ENCODE measurements at regions not wholly inside any gene's neighbourhood (a gene's known extent, or its start where the extent isn't known, plus 50 kb on each side); places are given as distances from the start of the nearest gene placed in this dataset.
"Not testable (repeated sequence)": the region's sequence is repeated elsewhere in the genome, so short reads cannot be mapped to it uniquely, and the experiment has no call there.

- no peaks in the 10 kb centered on the region for H3K4me1 ChIP-seq
- peaks cover 0 to 2% of the 10 kb centered on the region in 2 donors for H3K9me3 ChIP-seq
- H3K4me3 ChIP-seq, result no peak overlapping the region
- H3K27me3 ChIP-seq, result peaks cover 0 to 4% of the 10 kb centered on the region in 2 donors
- intact Hi-C loops (cut with DNase I; ENCODE audit: low total_unique reads), result no loop called here
- no peaks in the 10 kb centered on the region for H3K36me3 ChIP-seq
- TF ChIP-seq POLR2AphosphoS5 (IDR thresholded peaks at IDR 0.05), result no peak
- no peak for TF ChIP-seq CTCF (IDR thresholded peaks at IDR 0.05)
- TF ChIP-seq POLR2A (IDR thresholded peaks at IDR 0.05), result no peak
- no peak overlapping the region for H3K27ac ChIP-seq
- DNase-seq (ENCODE audit: low spot score in 2 of 2), result no peak
These were observed 185.0 kb upstream of the GLRA2 start for GRCh38 chrX:14344172-14344940.

GRCh38 chrX:14309431-14309830 lies 219.9 kb upstream of the GLRA2 start:
- TF ChIP-seq POLR2A (IDR thresholded peaks at IDR 0.05), result no peak
- no peak for TF ChIP-seq POLR2AphosphoS5 (IDR thresholded peaks at IDR 0.05)
- no peak for TF ChIP-seq CTCF (IDR thresholded peaks at IDR 0.05)
- H3K36me3 ChIP-seq, result no peaks in the 10 kb centered on the region
- intact Hi-C loops (cut with DNase I; ENCODE audit: low total_unique reads), result no loop called here
- H3K27me3 ChIP-seq, result peaks cover 0 to 15% of the 10 kb centered on the region in 2 donors
- H3K4me1 ChIP-seq, result no peaks in the 10 kb centered on the region
- no peak for DNase-seq (ENCODE audit: low spot score in 2 of 2)
- H3K4me3 ChIP-seq, result no peak overlapping the region
- H3K9me3 ChIP-seq, result peaks cover 0 to 5% of the 10 kb centered on the region in 2 donors
- no peak overlapping the region for H3K27ac ChIP-seq

GRCh38 chrX:14308976-14309375 lies 220.4 kb upstream of the GLRA2 start:
- DNase-seq (ENCODE audit: low spot score in 2 of 2); intact Hi-C loops (cut with DNase I; ENCODE audit: low total_unique reads); H3K9me3 ChIP-seq; H3K4me1 ChIP-seq; H3K27ac ChIP-seq; H3K4me3 ChIP-seq; H3K36me3 ChIP-seq: not testable (repeated sequence)
- H3K27me3 ChIP-seq, result peaks cover 0 to 12% of the 10 kb centered on the region in 2 donors

- no peaks in the 10 kb centered on the region for H3K9me3 ChIP-seq
- H3K36me3 ChIP-seq, result no peaks in the 10 kb centered on the region
- H3K27ac ChIP-seq, result no peak overlapping the region
- H3K4me3 ChIP-seq, result no peak overlapping the region
- no peaks in the 10 kb centered on the region for H3K4me1 ChIP-seq
- intact Hi-C loops (cut with DNase I; ENCODE audit: low total_unique reads), result no loop called here
- TF ChIP-seq CTCF (IDR thresholded peaks at IDR 0.05) (no peak), POLR2AphosphoS5 (IDR thresholded peaks at IDR 0.05) (no peak), POLR2A (IDR thresholded peaks at IDR 0.05) (no peak)
- no peak for DNase-seq (ENCODE audit: low spot score in 2 of 2)
- H3K27me3 ChIP-seq, result no peaks in the 10 kb centered on the region
These were observed 225.4 kb upstream of the GLRA2 start for GRCh38 chrX:14303891-14304290.

GRCh38 chrX:14302561-14302960 lies 226.8 kb upstream of the GLRA2 start:
- H3K27ac ChIP-seq; intact Hi-C loops (cut with DNase I; ENCODE audit: low total_unique reads); DNase-seq (ENCODE audit: low spot score in 2 of 2); H3K27me3 ChIP-seq; H3K4me1 ChIP-seq; H3K36me3 ChIP-seq; H3K9me3 ChIP-seq; H3K4me3 ChIP-seq: not testable (repeated sequence)

GRCh38 chrX:14300376-14300775 lies 229.0 kb upstream of the GLRA2 start:
- H3K36me3 ChIP-seq, result no peaks in the 10 kb centered on the region
- H3K27me3 ChIP-seq, result peaks cover 0 to 3% of the 10 kb centered on the region in 2 donors
- H3K9me3 ChIP-seq, result no peaks in the 10 kb centered on the region
- intact Hi-C loops (cut with DNase I; ENCODE audit: low total_unique reads), result no loop called here
- no peak overlapping the region for H3K27ac ChIP-seq
- DNase-seq (ENCODE audit: low spot score in 2 of 2), result no peak
- no peak overlapping the region for H3K4me3 ChIP-seq
- H3K4me1 ChIP-seq, result no peaks in the 10 kb centered on the region
- TF ChIP-seq POLR2AphosphoS5 (IDR thresholded peaks at IDR 0.05) (no peak), CTCF (IDR thresholded peaks at IDR 0.05) (no peak), POLR2A (IDR thresholded peaks at IDR 0.05) (no peak)
